Endothelial cell of umbilical vein (primary cell): ENCODE measurements at regions not wholly inside any gene's neighbourhood (a gene's known extent, or its start where the extent isn't known, plus 50 kb on each side); places are given as distances from the start of the nearest gene placed in this dataset.
"Not testable (repeated sequence)": the region's sequence is repeated elsewhere in the genome, so short reads cannot be mapped to it uniquely, and the experiment has no call there.

Experiments
- BruUV-seq: library from RNA; stranded (reverse); fragments of 400-500 nt; replicated peaks from 2 replicates; lab custom pipeline; 2021; lab: Mats Ljungman, UMichigan
- CTCF ChIA-PET: fragments of 300-600, 350-600 bp; sonication (Branson Sonifier 250); formaldehyde crosslinking; loops from one replicate; lab custom pipeline; 2021; ENCODE audit warnings: antibody characterized with exemption, inconsistent platforms; lab: Charles Lee
- POLR2A ChIA-PET: fragments of 300-600, 350-600 bp; sonication (Branson Sonifier 250); formaldehyde crosslinking; loops from one replicate; lab custom pipeline; 2021; ENCODE audit warnings: antibody characterized with exemption, inconsistent platforms; lab: Charles Lee
- DNase-seq: peaks from one replicate; pipeline ENCODE4 v3.0.0-alpha.2; 2011; ENCODE audit warnings: low read depth, low spot score
- FAIRE-seq: peaks from 2 replicates; lab custom pipeline; 2011; peaks lifted over from hg19 to GRCh38; lab: Jason Lieb, UNC
- H2AFZ ChIP-seq: 2 replicates; pipeline ENCODE4 v1.6.0; 2012; ENCODE audit warnings: low read depth, low read length, control low read depth, inconsistent platforms
- H3K27ac ChIP-seq: 2 replicates; pipeline ENCODE4 v1.5.1; 2011; ENCODE audit warnings: low read depth, mild to moderate bottlenecking, control low read depth, low read length, moderate library complexity; ENCODE audit not compliant: insufficient read depth
- H3K27me3 ChIP-seq, 2 experiments: 2 replicates each; pipeline versions ENCODE4 v1.6.0 to v1.6.1; 2011; ENCODE audit warnings: low read length in 2 of 2, mixed read lengths in 1 of 2; ENCODE audit not compliant: control insufficient read depth in 2 of 2, insufficient read depth in 2 of 2
- H3K36me3 ChIP-seq, 2 experiments: 2 replicates in 1 of 2; 3 replicates in 1 of 2; pipeline ENCODE4 v1.5.1; 2011; ENCODE audit warnings: low read length in 2 of 2, mild to moderate bottlenecking in 1 of 2, moderate library complexity in 1 of 2; ENCODE audit not compliant: control insufficient read depth in 2 of 2, insufficient read depth in 2 of 2; ENCODE audit errors: extremely low read depth in 1 of 2
- H3K4me1 ChIP-seq: 3 replicates; pipeline ENCODE4 v1.5.1; 2011; ENCODE audit warnings: mild to moderate bottlenecking, low read length; ENCODE audit not compliant: control insufficient read depth, insufficient read depth; ENCODE audit errors: extremely low read depth
- H3K4me2 ChIP-seq: 2 replicates; pipeline ENCODE4 v1.6.1; 2011; ENCODE audit warnings: low read length, control low read depth, mixed read lengths; ENCODE audit not compliant: insufficient read depth
- H3K4me3 ChIP-seq, 3 experiments: fragments of 200-600 bp in 1 of 3; sonication (generic), shearing (Covaris generic) in 1 of 3; replicated peaks in 1 of 3; 2 replicates each; pipeline ENCODE4 v1.5.1; 2011 to 2016; ENCODE audit warnings: control low read depth in 3 of 3, low read length in 3 of 3, mild to moderate bottlenecking in 2 of 3, inconsistent platforms in 1 of 3, low read depth in 1 of 3, moderate library complexity in 1 of 3; ENCODE audit not compliant: insufficient read depth in 1 of 3
- H3K79me2 ChIP-seq: 2 replicates; pipeline ENCODE4 v1.6.0; 2012; ENCODE audit warnings: low read length, inconsistent platforms; ENCODE audit not compliant: control insufficient read depth, insufficient read depth
- H3K9ac ChIP-seq: replicated peaks from 2 replicates; pipeline ENCODE3; 2011; ENCODE audit warnings: low read length, control low read depth; ENCODE audit not compliant: insufficient read depth; ENCODE audit errors: extremely low read depth
- H3K9me1 ChIP-seq: replicated peaks from 3 replicates; pipeline ENCODE4 v1.6.0; 2011; ENCODE audit warnings: mild to moderate bottlenecking, low read length; ENCODE audit not compliant: control insufficient read depth, insufficient read depth; ENCODE audit errors: extremely low read depth
- H3K9me3 ChIP-seq: replicated peaks from 2 replicates; pipeline ENCODE4 v1.5.1; 2012; ENCODE audit warnings: low read length, inconsistent platforms; ENCODE audit not compliant: control insufficient read depth, insufficient read depth
- H4K20me1 ChIP-seq: replicated peaks from 2 replicates; pipeline ENCODE3; 2011; ENCODE audit warnings: mild to moderate bottlenecking, low read length; ENCODE audit not compliant: control insufficient read depth, insufficient read depth; ENCODE audit errors: extremely low read depth
- EZH2 ChIP-seq: IDR thresholded peaks from 2 replicates; pipeline ENCODE4 v1.6.1; 2012; ENCODE audit warnings: borderline replicate concordance, low read depth, mild to moderate bottlenecking, moderate library complexity, low read length, inconsistent platforms; ENCODE audit not compliant: severe bottlenecking
- FOS ChIP-seq: IDR thresholded peaks from 2 replicates; pipeline ENCODE4 v1.6.1; 2011; ENCODE audit warnings: mild to moderate bottlenecking, low read length, moderate library complexity, borderline replicate concordance; ENCODE audit not compliant: insufficient read depth
- GATA2 ChIP-seq: IDR thresholded peaks from 2 replicates; pipeline ENCODE4 v1.7.0; 2011; ENCODE audit warnings: low read depth, mild to moderate bottlenecking, moderate library complexity, mixed read lengths, low read length; ENCODE audit not compliant: insufficient read length, insufficient read depth
- JUN ChIP-seq: IDR thresholded peaks from 2 replicates; pipeline ENCODE4 v1.6.1; 2011; ENCODE audit warnings: borderline replicate concordance, low read depth; ENCODE audit not compliant: insufficient read length, insufficient read depth
- MYC ChIP-seq: IDR thresholded peaks from one replicate; pipeline ENCODE4 v1.6.1; 2011; ENCODE audit warnings: mild to moderate bottlenecking, low read depth, low read length
- POLR2A ChIP-seq: IDR thresholded peaks from 2 replicates; pipeline ENCODE4 v1.6.1; 2012; ENCODE audit warnings: low read depth, mild to moderate bottlenecking, control low read depth, low read length
- POLR2AphosphoS5 ChIP-seq: IDR thresholded peaks from 2 replicates; pipeline ENCODE4 v1.6.1; 2012; ENCODE audit warnings: low read depth, mild to moderate bottlenecking, control low read depth, low read length, moderate library complexity; ENCODE audit not compliant: insufficient read depth
- dilution Hi-C: fragments of 300-500 bp; cut with MboI; formaldehyde crosslinking; loops from one replicate; pipeline ENCODE4 v1.15.0; 2019; ENCODE audit warnings: low sequenced_read_pairs; ENCODE audit not compliant: extremely low pct_ligation_motif_present
- intact Hi-C: fragments of 100-400 bp; cut with micrococcal nuclease; formaldehyde crosslinking; loops from one replicate; pipeline ENCODE4 v1.10.0; 2022
- TF ChIP-seq, protein P1 (sequence below), 2 donors: IDR thresholded peaks; 1 replicate in 1 of 2; 2 replicates in 1 of 2; pipeline ENCODE4 v1.5.1; 2011; ENCODE audit warnings: low read length in 2 of 2, mild to moderate bottlenecking in 2 of 2, moderate library complexity in 2 of 2, control low read depth in 1 of 2, inconsistent platforms in 1 of 2, low read depth in 1 of 2; ENCODE audit not compliant: insufficient read depth in 1 of 2; ENCODE audit errors: extremely low read depth in 1 of 2
- TF ChIP-seq, protein P2 (sequence below): IDR thresholded peaks from 2 replicates; pipeline ENCODE4 v1.6.1; 2011; ENCODE audit not compliant: insufficient read depth, insufficient read length

DNA sequence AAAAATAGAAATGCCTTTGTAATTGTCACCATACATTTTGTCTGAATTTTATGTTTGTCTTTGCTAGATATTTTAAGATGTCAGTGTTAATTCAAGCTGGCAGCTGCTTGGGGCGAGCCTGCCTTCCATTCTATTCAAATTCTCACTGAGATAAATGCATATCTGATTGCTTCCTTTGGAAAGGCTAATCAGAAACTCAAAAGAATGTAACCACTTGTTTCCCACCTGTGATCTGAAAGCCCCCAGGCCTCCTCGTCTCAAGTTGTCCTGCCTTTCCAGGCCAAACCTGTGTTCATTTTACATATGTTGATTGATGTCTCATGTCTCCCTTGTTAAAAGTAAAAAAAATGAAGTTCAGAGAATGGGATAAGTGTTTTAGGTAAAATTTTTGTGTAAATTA, 318.7 kb upstream of the TECRL start:
- Histone ChIP-seq H2AFZ (no peak overlapping the region), H3K36me3 (no peaks in the 10 kb centered on the region), H3K9me3 (no peaks in the 10 kb centered on the region), H3K4me3 (no peak overlapping the region), H3K79me2 (no peaks in the 10 kb centered on the region), H4K20me1 (no peaks in the 10 kb centered on the region), H3K4me1 (no peaks in the 10 kb centered on the region), H3K4me2 (no peak overlapping the region), H3K27ac (no peak overlapping the region), H3K9ac (no peak overlapping the region), H3K27me3 (no peaks in the 10 kb centered on the region), H3K9me1 (no peaks in the 10 kb centered on the region)
- POLR2A ChIA-PET: no interaction called here
- dilution Hi-C loops (no loop called here), intact Hi-C loops (no loop called here)
- CTCF ChIA-PET: interaction anchor here (1.0 kb wide), 1 partner anchor 12 kb away, joined by 4 read pairs; no protein-coding TSS in a partner anchor
- no peak for DNase-seq
- FAIRE-seq: no peak
- TF ChIP-seq, protein P1, sequence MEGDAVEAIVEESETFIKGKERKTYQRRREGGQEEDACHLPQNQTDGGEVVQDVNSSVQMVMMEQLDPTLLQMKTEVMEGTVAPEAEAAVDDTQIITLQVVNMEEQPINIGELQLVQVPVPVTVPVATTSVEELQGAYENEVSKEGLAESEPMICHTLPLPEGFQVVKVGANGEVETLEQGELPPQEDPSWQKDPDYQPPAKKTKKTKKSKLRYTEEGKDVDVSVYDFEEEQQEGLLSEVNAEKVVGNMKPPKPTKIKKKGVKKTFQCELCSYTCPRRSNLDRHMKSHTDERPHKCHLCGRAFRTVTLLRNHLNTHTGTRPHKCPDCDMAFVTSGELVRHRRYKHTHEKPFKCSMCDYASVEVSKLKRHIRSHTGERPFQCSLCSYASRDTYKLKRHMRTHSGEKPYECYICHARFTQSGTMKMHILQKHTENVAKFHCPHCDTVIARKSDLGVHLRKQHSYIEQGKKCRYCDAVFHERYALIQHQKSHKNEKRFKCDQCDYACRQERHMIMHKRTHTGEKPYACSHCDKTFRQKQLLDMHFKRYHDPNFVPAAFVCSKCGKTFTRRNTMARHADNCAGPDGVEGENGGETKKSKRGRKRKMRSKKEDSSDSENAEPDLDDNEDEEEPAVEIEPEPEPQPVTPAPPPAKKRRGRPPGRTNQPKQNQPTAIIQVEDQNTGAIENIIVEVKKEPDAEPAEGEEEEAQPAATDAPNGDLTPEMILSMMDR (IDR thresholded peaks at IDR 0.05; ENCODE audit: extremely low read depth in 1 of 2, insufficient read depth in 1 of 2, low read depth in 1 of 2, low read length in 2 of 2): no peak
- TF ChIP-seq POLR2A: no peak
- TF ChIP-seq FOS: no peak
- TF ChIP-seq, protein P2, sequence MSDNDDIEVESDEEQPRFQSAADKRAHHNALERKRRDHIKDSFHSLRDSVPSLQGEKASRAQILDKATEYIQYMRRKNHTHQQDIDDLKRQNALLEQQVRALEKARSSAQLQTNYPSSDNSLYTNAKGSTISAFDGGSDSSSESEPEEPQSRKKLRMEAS: no peak
- TF ChIP-seq GATA2: no peak
- no peak for TF ChIP-seq POLR2AphosphoS5
- TF ChIP-seq JUN: no peak
- no peak for TF ChIP-seq MYC
- TF ChIP-seq EZH2: no peak
- no TSS peak for BruUV-seq

DNA sequence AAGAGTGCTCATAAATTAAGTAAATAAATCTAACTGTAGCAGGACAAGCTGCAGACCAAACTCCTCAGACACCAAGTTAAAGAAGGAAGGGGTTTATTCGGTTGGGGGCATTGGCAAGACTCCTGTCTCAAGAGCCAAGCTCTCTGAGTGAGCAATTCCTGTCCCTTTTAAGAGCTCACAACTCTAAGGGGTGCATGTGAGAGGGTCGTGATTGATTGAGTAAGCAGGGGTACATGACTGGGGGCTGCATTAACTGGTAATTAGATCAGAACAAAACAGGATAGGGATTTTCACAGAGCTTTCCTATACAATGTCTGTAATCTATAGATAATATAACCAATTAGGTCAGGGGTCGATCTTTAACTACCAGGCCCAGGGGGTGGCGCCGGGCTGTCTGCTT, 318.1 kb upstream of the TECRL start:
- H3K9me1 ChIP-seq, H3K9me3 ChIP-seq, DNase-seq, BruUV-seq, intact Hi-C loops, H3K79me2 ChIP-seq, H3K4me1 ChIP-seq, H3K4me2 ChIP-seq, POLR2A ChIA-PET, dilution Hi-C loops, H2AFZ ChIP-seq, H3K27ac ChIP-seq, H3K27me3 ChIP-seq, H4K20me1 ChIP-seq, FAIRE-seq, H3K4me3 ChIP-seq, H3K36me3 ChIP-seq, H3K9ac ChIP-seq: not testable (repeated sequence)
- CTCF ChIA-PET: interaction anchor here (1.0 kb wide), 1 partner anchor 12 kb away, joined by 4 read pairs; no protein-coding TSS in a partner anchor
